Mesothelial cell of epicardium (in vitro differentiated cells): ENCODE measurements at regions not wholly inside any gene's neighbourhood (a gene's known extent, or its start where the extent isn't known, plus 50 kb on each side); places are given as distances from the start of the nearest gene placed in this dataset.

ENCODE experiments used
- DNase-seq, 2 experiments: peaks; one replicate each; pipeline ENCODE4 v3.0.0; 2021; ENCODE audit warnings: low spot score in 2 of 2; ENCODE audit not compliant: unreplicated experiment in 2 of 2
- H3K27ac Mint-ChIP-seq: 2 replicates; pipeline ENCODE4 v1.8.0; 2021; ENCODE audit warnings: mixed read lengths
- H3K27me3 Mint-ChIP-seq: 2 replicates; pipeline ENCODE4 v1.8.0; 2021; ENCODE audit warnings: low read depth, mixed read lengths
- H3K36me3 Mint-ChIP-seq: 2 replicates; pipeline ENCODE4 v1.8.0; 2021; ENCODE audit warnings: mixed read lengths
- H3K4me1 Mint-ChIP-seq: 2 replicates; pipeline ENCODE4 v1.8.0; 2021; ENCODE audit warnings: mixed read lengths
- H3K4me3 Mint-ChIP-seq: 2 replicates; pipeline ENCODE4 v1.8.0; 2021; ENCODE audit warnings: mild to moderate bottlenecking, moderate library complexity, mixed read lengths
- H3K9me3 Mint-ChIP-seq: 2 replicates; pipeline ENCODE4 v1.8.0; 2021; ENCODE audit warnings: mixed read lengths
- TF ChIP-seq, protein P1 (sequence below): fragments of 200-600 bp; sonication (generic); IDR thresholded peaks from one replicate; pipeline ENCODE4 v1.5.0; 2021; ENCODE audit warnings: antibody characterized with exemption; ENCODE audit not compliant: unreplicated experiment

DNA sequence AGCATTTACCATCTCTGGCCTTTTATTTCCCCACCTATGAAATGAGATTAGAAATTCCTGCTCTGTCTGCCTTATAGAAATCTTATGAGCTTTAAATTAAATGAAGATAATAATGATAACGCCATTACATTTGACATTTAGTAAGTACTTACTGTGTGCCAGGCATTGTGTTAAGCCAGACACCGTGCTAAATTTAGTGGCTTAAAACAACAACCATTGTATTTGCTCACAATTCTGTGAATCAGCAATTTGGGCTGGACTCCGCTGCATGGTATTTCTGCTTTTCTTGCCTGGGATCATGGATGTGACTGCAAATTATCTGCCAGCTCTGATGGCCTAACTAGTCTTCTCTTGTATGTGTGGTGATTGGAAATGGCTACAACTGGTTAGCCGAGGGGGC, 56.4 kb upstream of the CCDC6 start:
- no peaks in the 10 kb centered on the region for H3K27me3 Mint-ChIP-seq

DNA sequence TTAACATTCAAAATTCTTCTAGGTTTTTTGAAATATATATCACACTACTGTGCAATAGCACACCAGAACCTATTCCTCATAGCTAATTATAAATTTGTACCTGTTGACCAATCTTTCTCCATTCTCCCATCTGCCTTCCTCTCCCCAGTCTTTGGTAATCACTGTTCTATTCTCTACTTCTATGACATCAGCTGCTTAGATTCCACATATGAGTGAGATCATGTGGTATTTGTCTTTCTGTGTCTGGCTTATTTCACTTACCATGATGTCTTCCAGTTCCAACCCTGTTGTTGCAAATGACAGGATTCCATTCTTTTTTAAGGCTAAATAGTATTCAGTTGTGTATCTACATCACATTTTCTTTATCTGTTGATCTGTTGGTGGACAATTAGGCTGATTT, 54.4 kb upstream of the CCDC6 start:
- H3K36me3 Mint-ChIP-seq, result no peaks in the 10 kb centered on the region
- no peak overlapping the region for H3K27ac Mint-ChIP-seq
- H3K4me1 Mint-ChIP-seq, result peaks cover 22% of the 10 kb centered on the region
- no peaks in the 10 kb centered on the region for H3K27me3 Mint-ChIP-seq
- no peak overlapping the region for H3K4me3 Mint-ChIP-seq
- TF ChIP-seq, protein P1, sequence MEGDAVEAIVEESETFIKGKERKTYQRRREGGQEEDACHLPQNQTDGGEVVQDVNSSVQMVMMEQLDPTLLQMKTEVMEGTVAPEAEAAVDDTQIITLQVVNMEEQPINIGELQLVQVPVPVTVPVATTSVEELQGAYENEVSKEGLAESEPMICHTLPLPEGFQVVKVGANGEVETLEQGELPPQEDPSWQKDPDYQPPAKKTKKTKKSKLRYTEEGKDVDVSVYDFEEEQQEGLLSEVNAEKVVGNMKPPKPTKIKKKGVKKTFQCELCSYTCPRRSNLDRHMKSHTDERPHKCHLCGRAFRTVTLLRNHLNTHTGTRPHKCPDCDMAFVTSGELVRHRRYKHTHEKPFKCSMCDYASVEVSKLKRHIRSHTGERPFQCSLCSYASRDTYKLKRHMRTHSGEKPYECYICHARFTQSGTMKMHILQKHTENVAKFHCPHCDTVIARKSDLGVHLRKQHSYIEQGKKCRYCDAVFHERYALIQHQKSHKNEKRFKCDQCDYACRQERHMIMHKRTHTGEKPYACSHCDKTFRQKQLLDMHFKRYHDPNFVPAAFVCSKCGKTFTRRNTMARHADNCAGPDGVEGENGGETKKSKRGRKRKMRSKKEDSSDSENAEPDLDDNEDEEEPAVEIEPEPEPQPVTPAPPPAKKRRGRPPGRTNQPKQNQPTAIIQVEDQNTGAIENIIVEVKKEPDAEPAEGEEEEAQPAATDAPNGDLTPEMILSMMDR, result no peak
- peaks cover 6% of the 10 kb centered on the region for H3K9me3 Mint-ChIP-seq
- DNase-seq, result no peak

More for the DNA sequence above, 56.4 kb upstream of the CCDC6 start:
- DNase-seq, result no peak
- H3K27ac Mint-ChIP-seq, result no peak overlapping the region
- H3K36me3 Mint-ChIP-seq, result no peaks in the 10 kb centered on the region
- peaks cover 1% of the 10 kb centered on the region for H3K9me3 Mint-ChIP-seq
- H3K4me3 Mint-ChIP-seq, result no peak overlapping the region
- peaks cover 34% of the 10 kb centered on the region for H3K4me1 Mint-ChIP-seq
- TF ChIP-seq, protein P1, result no peak

DNA sequence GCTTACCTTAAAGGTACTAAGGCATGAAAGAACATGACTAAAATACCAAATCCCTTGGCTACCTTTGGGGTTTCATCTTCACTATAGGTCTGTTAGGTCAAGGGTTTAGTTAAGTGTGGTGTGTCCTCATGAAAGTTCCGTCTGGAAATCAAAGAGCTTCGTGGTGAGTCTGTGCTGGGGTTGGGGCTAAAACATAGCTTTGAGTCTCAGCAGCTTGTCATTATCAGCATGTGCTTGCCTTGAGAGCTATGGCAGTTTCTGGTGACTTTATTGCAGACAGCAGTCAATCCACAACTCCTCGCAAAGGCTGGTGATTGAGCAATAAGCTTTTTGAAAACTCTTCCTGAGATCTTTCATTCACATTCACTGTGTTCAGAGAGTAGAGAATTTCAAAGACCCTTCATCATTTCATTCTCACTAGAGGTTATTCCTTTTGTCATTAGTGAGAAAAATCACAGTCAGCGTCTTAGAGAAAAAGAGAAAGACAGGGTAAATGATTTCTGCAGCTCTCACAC, 53.2 kb upstream of the CCDC6 start:
- Mint-ChIP-seq H3K4me1 (peaks cover 18% of the 10 kb centered on the region), H3K36me3 (no peaks in the 10 kb centered on the region), H3K4me3 (no peak overlapping the region), H3K9me3 (peaks cover 6% of the 10 kb centered on the region), H3K27ac (no peak overlapping the region), H3K27me3 (no peaks in the 10 kb centered on the region)
- TF ChIP-seq, protein P1, result no peak
- DNase-seq, result no peak

DNA sequence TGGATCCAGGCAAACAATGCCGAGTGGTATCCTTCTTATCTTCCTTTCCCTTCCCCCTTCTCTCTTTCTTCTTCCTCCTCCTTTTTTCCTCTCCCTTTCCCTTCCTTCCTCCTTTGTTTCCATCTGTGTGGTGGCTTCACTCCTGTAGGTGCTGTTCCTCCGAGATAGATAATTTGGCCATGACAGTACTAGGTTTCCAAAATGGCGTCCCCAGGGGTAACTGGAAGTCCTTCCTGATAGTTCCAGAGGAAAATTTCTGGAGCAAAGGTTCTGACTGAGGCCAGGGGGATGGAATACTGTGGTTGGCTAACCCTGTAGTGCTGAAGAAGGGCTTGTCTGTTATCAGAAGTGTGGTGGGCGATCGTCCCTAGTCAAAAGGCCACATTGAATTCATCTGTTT, 52.5 kb upstream of the CCDC6 start:
- Mint-ChIP-seq H3K4me1 (peaks cover 18% of the 10 kb centered on the region), H3K4me3 (no peak overlapping the region), H3K36me3 (no peaks in the 10 kb centered on the region), H3K27me3 (no peaks in the 10 kb centered on the region), H3K9me3 (peaks cover 6% of the 10 kb centered on the region), H3K27ac (no peak overlapping the region)
- TF ChIP-seq, protein P1, result no peak
- no peak for DNase-seq

DNA sequence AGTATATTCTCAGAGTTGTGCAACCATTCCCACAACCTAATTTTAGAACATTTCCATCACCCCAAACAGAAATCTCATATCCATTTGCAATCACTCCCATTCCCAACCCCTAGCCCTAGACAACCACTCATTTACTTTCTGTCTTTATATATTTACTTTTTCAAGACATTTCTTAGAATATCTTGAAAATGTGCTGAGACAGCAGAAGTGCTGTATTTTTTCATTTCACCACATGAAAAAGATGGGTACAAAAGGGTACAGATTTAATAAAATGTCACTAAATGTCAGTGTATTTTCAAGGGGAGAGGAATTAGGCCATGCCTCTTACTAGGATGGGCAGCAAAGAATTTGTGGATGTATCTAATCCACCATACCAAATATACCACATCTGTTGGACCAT, 51.6 kb upstream of the CCDC6 start:
- H3K4me1 Mint-ChIP-seq, result peaks cover 18% of the 10 kb centered on the region
- no peaks in the 10 kb centered on the region for H3K36me3 Mint-ChIP-seq
- TF ChIP-seq, protein P1, result no peak
- no peak overlapping the region for H3K4me3 Mint-ChIP-seq
- DNase-seq, result no peak
- peaks cover 6% of the 10 kb centered on the region for H3K9me3 Mint-ChIP-seq
- no peak overlapping the region for H3K27ac Mint-ChIP-seq
- H3K27me3 Mint-ChIP-seq, result no peaks in the 10 kb centered on the region
